ENCODE measurements at regions not wholly inside any gene's neighbourhood (a gene's known extent, or its start where the extent isn't known, plus 50 kb on each side); places are given as distances from the start of the nearest gene placed in this dataset.

DNA sequence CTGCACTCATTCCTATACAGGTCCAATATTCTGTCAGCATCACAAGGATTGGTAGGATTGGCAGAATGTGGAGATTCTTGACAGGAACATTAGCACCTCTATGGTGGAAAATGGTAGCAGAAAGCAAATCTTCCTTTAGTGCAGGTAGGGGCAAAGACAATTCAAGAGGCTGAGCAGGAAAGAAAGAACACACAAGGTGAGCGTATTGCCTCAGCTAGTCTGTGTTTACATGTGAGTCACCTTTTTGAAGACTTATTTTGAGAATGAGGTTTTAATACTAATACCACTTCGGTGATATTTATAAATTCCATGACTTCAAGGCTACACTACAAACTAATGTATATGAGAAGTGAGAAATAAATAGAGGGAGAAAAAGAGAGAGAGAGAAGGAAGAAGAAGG, 717.0 kb downstream of the BRINP1 start:
- CTCF ChIA-PET: no interaction called here
- intact Hi-C loops (cut with micrococcal nuclease; ENCODE audit: unreplicated experiment): no loop called here
- H3K36me3 ChIP-seq (ENCODE audit: control insufficient read depth, insufficient read depth, low read length): no peaks in the 10 kb centered on the region
- no peak overlapping the region for H3K27ac ChIP-seq (ENCODE audit: low read length)
- POLR2A ChIA-PET: interaction anchor here (0.6 kb wide), 1 partner anchor 49 kb away, joined by 3 read pairs; no protein-coding TSS in a partner anchor
- H3K4me1 ChIP-seq (ENCODE audit: control insufficient read depth, insufficient read depth, low read length): no peaks in the 10 kb centered on the region
- ATAC-seq: no peak
- TF ChIP-seq, protein P1, sequence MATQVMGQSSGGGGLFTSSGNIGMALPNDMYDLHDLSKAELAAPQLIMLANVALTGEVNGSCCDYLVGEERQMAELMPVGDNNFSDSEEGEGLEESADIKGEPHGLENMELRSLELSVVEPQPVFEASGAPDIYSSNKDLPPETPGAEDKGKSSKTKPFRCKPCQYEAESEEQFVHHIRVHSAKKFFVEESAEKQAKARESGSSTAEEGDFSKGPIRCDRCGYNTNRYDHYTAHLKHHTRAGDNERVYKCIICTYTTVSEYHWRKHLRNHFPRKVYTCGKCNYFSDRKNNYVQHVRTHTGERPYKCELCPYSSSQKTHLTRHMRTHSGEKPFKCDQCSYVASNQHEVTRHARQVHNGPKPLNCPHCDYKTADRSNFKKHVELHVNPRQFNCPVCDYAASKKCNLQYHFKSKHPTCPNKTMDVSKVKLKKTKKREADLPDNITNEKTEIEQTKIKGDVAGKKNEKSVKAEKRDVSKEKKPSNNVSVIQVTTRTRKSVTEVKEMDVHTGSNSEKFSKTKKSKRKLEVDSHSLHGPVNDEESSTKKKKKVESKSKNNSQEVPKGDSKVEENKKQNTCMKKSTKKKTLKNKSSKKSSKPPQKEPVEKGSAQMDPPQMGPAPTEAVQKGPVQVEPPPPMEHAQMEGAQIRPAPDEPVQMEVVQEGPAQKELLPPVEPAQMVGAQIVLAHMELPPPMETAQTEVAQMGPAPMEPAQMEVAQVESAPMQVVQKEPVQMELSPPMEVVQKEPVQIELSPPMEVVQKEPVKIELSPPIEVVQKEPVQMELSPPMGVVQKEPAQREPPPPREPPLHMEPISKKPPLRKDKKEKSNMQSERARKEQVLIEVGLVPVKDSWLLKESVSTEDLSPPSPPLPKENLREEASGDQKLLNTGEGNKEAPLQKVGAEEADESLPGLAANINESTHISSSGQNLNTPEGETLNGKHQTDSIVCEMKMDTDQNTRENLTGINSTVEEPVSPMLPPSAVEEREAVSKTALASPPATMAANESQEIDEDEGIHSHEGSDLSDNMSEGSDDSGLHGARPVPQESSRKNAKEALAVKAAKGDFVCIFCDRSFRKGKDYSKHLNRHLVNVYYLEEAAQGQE (IDR thresholded peaks at IDR 0.05; ENCODE audit: insufficient read depth in 1 of 2, low read depth in 2 of 2, low read length in 1 of 2): no peak
- TF ChIP-seq TCF7L2 (IDR thresholded peaks at IDR 0.05; ENCODE audit: low read depth, low read length): no peak
- no peak for TF ChIP-seq POLR2AphosphoS5 (IDR thresholded peaks at IDR 0.05; ENCODE audit: low read depth, low read length)
- no peak for TF ChIP-seq SIN3A (IDR thresholded peaks at IDR 0.05; ENCODE audit: borderline replicate concordance, insufficient read depth, low read depth, low read length)
- TF ChIP-seq, protein P2, sequence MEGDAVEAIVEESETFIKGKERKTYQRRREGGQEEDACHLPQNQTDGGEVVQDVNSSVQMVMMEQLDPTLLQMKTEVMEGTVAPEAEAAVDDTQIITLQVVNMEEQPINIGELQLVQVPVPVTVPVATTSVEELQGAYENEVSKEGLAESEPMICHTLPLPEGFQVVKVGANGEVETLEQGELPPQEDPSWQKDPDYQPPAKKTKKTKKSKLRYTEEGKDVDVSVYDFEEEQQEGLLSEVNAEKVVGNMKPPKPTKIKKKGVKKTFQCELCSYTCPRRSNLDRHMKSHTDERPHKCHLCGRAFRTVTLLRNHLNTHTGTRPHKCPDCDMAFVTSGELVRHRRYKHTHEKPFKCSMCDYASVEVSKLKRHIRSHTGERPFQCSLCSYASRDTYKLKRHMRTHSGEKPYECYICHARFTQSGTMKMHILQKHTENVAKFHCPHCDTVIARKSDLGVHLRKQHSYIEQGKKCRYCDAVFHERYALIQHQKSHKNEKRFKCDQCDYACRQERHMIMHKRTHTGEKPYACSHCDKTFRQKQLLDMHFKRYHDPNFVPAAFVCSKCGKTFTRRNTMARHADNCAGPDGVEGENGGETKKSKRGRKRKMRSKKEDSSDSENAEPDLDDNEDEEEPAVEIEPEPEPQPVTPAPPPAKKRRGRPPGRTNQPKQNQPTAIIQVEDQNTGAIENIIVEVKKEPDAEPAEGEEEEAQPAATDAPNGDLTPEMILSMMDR (IDR thresholded peaks at IDR 0.05): no peak
- in situ Hi-C loops (cut with HindIII; ENCODE audit: low pct_unique_long_range_greater_than_20kb, low sequenced_read_pairs): no loop called here
- H3K4me3 ChIP-seq (ENCODE audit: low read depth in 2 of 2, low read length in 2 of 2): no peak overlapping the region
- DNase-seq (ENCODE audit: low read depth, low spot score): no peak
- no TSS peak for BruUV-seq (replicated peaks)
- H3K9me3 ChIP-seq (ENCODE audit: control insufficient read depth, insufficient read depth, low read depth, low read length): no peaks in the 10 kb centered on the region
- H3K27me3 ChIP-seq (ENCODE audit: control insufficient read depth, insufficient read depth, low read length): no peaks in the 10 kb centered on the region

DNA sequence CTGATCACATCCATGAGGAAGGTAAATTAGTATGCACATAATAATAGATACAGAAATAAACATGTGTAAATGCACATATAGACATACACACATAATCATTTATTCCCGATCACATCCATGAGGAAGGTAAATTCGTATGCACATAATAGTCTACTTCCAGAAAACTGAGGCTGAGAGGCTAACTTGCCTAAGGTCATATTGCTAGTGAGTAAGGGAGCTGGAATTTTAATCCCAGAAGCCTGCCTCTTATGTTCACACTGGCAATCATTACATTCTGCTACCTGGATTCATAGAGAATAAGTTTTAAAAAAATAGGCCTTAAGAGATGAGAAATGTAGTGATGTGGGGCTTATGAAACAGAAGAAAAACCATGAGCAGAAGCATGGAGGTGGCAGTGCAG, 716.3 kb downstream of the BRINP1 start:
- ChIA-PET POLR2A (no interaction called here), CTCF (no interaction called here)
- no peak for ATAC-seq
- no peak for DNase-seq (ENCODE audit: low read depth, low spot score)
- no peak overlapping the region for H3K27ac ChIP-seq (ENCODE audit: low read length)
- no peaks in the 10 kb centered on the region for H3K4me1 ChIP-seq (ENCODE audit: control insufficient read depth, insufficient read depth, low read length)
- TF ChIP-seq TCF7L2 (IDR thresholded peaks at IDR 0.05; ENCODE audit: low read depth, low read length) (no peak), SIN3A (IDR thresholded peaks at IDR 0.05; ENCODE audit: borderline replicate concordance, insufficient read depth, low read depth, low read length) (no peak), POLR2AphosphoS5 (IDR thresholded peaks at IDR 0.05; ENCODE audit: low read depth, low read length) (no peak)
- TF ChIP-seq, protein P1 (IDR thresholded peaks at IDR 0.05; ENCODE audit: insufficient read depth in 1 of 2, low read depth in 2 of 2, low read length in 1 of 2): no peak
- TF ChIP-seq, protein P2 (IDR thresholded peaks at IDR 0.05): no peak
- no peaks in the 10 kb centered on the region for H3K36me3 ChIP-seq (ENCODE audit: control insufficient read depth, insufficient read depth, low read length)
- BruUV-seq (replicated peaks): no TSS peak
- no peaks in the 10 kb centered on the region for H3K9me3 ChIP-seq (ENCODE audit: control insufficient read depth, insufficient read depth, low read depth, low read length)
- H3K4me3 ChIP-seq (ENCODE audit: low read depth in 2 of 2, low read length in 2 of 2): no peak overlapping the region
- in situ Hi-C loops (cut with HindIII; ENCODE audit: low pct_unique_long_range_greater_than_20kb, low sequenced_read_pairs) (no loop called here), intact Hi-C loops (cut with micrococcal nuclease; ENCODE audit: unreplicated experiment) (no loop called here)
- no peaks in the 10 kb centered on the region for H3K27me3 ChIP-seq (ENCODE audit: control insufficient read depth, insufficient read depth, low read length)

Data from Panc1 (cell line).